ENCODE measurements at regions not wholly inside any gene's neighbourhood (a gene's known extent, or its start where the extent isn't known, plus 50 kb on each side); places are given as distances from the start of the nearest gene placed in this dataset.
"Not testable (repeated sequence)": the region's sequence is repeated elsewhere in the genome, so short reads cannot be mapped to it uniquely, and the experiment has no call there.

DNA sequence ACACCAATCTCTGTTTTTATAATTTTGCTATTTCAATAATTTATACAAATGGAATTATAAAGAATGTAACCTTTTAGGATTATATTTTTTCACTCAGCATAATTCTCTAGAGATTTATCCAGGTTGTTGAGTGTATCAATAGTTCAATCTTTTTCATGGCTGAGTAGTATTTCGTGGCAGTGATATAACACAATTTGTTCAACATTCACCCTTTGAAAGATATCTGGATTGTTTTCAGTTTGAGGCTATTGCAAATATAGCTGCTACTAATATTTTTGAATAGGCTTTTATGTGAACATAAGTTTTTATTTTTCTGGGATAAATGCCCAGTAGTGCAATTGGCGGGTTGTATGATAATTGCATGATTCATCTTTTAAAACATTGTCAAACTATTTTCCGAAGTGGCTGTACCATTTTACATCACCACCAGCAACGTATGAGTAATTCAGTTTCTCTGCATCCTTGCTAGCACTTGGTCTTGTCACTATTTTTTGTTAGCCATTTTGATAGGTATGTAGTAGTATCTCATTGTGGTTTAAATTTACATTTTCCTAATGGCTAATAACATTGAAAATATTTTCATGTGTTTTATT, 55.6 kb upstream of the ABCD3 start:
- no peak overlapping the region for H3K9ac ChIP-seq (ENCODE audit: low read depth, low read length)
- no peaks in the 10 kb centered on the region for H3K9me3 ChIP-seq (replicated peaks; ENCODE audit: low read length)
- no peak overlapping the region for H3K4me3 ChIP-seq (ENCODE audit: low read length)
- peaks cover 14% of the 10 kb centered on the region for H3K27me3 ChIP-seq (ENCODE audit: control insufficient read depth, insufficient read depth, low read length)
- H3K36me3 ChIP-seq (ENCODE audit: insufficient read depth, low read length), result no peaks in the 10 kb centered on the region
- H3K4me2 ChIP-seq (ENCODE audit: low read length), result no peak overlapping the region
- no peaks in the 10 kb centered on the region for H3K4me1 ChIP-seq (ENCODE audit: control insufficient read depth, insufficient read depth, low read length)

DNA sequence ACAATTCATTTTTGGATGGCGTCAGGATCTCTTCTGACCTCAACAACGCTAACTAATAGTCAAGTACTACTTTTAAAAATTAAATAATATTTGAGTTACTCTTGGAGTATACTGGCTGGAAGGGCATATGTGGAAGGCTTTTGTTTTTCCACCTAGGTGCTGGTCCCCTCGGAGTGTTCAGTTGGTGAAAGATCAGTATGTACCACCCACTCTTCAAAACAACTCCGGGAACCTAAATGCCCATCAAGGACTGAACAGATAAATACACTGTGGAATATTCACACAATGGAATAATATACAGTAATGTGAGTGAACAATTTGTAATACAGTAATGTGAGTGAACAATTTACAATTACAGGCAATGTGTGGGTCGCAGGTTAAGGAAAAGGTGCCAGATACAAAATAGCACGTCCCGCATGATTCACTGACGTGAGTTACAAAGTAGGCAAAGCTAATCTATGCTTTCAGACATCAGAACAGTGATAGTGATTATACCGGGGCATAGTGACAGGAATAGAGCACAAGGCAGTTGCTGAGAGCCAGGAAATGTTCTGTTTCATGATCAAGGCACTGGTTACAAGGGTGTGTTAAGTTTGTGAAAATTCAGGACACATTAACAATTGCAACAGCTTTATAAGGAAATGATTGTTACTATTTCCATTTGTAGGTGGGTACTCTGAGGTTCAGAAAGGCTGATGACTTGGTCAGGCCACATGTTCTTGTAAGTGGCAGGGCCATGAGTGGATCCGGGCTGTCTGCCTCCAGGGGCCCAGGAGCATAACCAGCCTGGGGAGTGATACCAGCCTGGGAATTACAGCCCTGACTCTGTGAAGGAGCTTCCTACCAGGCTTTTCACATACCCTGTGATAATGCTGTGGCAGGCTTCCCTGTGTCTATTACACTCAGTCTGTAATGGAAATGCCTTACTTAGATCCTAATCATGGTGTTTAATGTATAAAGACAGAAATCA, 59.3 kb upstream of the ABCD3 start:
- Histone ChIP-seq H3K9ac (ENCODE audit: low read depth, low read length) (no peak overlapping the region), H3K36me3 (ENCODE audit: insufficient read depth, low read length) (no peaks in the 10 kb centered on the region), H3K4me1 (ENCODE audit: control insufficient read depth, insufficient read depth, low read length) (no peaks in the 10 kb centered on the region), H3K4me2 (ENCODE audit: low read length) (no peak overlapping the region), H3K9me3 (replicated peaks; ENCODE audit: low read length) (no peaks in the 10 kb centered on the region), H3K4me3 (ENCODE audit: low read length) (no peak overlapping the region), H3K27me3 (ENCODE audit: control insufficient read depth, insufficient read depth, low read length) (peaks cover 28% of the 10 kb centered on the region)

GRCh38 chr1:94357661-94358060, 60.5 kb upstream of the ABCD3 start:
- no peaks in the 10 kb centered on the region for H3K4me1 ChIP-seq (ENCODE audit: control insufficient read depth, insufficient read depth, low read length)
- H3K36me3 ChIP-seq (ENCODE audit: insufficient read depth, low read length), result no peaks in the 10 kb centered on the region
- no peaks in the 10 kb centered on the region for H3K9me3 ChIP-seq (replicated peaks; ENCODE audit: low read length)
- peaks cover 34% of the 10 kb centered on the region for H3K27me3 ChIP-seq (ENCODE audit: control insufficient read depth, insufficient read depth, low read length)
- H3K4me3 ChIP-seq (ENCODE audit: low read length), result no peak overlapping the region
- no peak overlapping the region for H3K9ac ChIP-seq (ENCODE audit: low read depth, low read length)
- H3K4me2 ChIP-seq (ENCODE audit: low read length), result no peak overlapping the region

DNA sequence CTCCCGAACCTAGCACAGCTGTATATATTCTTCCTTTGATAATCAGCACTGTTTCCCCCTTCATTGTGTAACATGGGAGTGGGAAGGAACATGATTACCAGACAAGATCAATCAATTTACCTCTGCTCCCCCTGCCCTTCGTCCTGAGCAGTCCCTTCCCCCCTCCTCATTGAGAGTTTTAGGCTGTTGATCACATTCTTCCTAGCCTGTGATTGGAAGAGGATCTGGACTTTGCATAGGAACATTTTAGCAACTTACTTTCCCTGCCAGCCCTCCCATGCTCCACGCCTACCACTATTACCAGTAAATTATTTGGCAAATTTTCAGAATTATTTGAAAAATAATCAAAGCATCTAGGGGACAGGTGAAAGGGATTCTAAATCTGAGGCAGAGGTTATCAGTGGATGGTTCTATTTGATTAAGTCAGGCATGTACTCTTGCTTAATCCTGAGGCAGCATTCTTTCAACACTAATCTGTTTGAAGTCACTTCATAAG, 62.7 kb upstream of the ABCD3 start:
- Histone ChIP-seq H3K36me3 (ENCODE audit: insufficient read depth, low read length) (no peaks in the 10 kb centered on the region), H3K9ac (ENCODE audit: low read depth, low read length) (no peak overlapping the region), H3K4me1 (ENCODE audit: control insufficient read depth, insufficient read depth, low read length) (no peaks in the 10 kb centered on the region), H3K4me3 (ENCODE audit: low read length) (no peak overlapping the region), H3K27me3 (ENCODE audit: control insufficient read depth, insufficient read depth, low read length) (peaks cover 45% of the 10 kb centered on the region), H3K9me3 (replicated peaks; ENCODE audit: low read length) (no peaks in the 10 kb centered on the region), H3K4me2 (ENCODE audit: low read length) (no peak overlapping the region)

DNA sequence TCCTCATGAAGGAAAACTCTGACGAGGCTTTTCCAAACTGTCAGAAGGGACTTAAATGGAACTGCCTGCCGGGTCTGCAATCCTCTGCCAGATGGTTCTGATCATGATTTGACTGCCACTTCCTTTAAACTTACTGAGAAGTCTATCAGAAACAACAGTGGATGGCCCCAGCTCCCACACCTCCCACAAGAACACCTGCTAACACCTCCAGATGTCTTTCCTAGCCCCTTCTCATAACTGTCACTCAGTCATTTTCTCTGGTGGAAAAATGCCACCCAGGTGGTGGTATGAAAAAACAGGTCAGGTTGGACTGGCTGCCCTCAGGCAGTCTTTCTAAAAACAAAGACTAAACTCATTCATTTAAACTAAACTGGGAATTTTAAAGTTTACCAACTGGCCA, 66.7 kb upstream of the ABCD3 start:
- Histone ChIP-seq H3K9ac (ENCODE audit: low read depth, low read length) (no peak overlapping the region), H3K9me3 (replicated peaks; ENCODE audit: low read length) (no peaks in the 10 kb centered on the region), H3K27me3 (ENCODE audit: control insufficient read depth, insufficient read depth, low read length) (peaks cover 31% of the 10 kb centered on the region), H3K4me3 (ENCODE audit: low read length) (no peak overlapping the region), H3K4me2 (ENCODE audit: low read length) (no peak overlapping the region), H3K4me1 (ENCODE audit: control insufficient read depth, insufficient read depth, low read length) (no peaks in the 10 kb centered on the region), H3K36me3 (ENCODE audit: insufficient read depth, low read length) (no peaks in the 10 kb centered on the region)

DNA sequence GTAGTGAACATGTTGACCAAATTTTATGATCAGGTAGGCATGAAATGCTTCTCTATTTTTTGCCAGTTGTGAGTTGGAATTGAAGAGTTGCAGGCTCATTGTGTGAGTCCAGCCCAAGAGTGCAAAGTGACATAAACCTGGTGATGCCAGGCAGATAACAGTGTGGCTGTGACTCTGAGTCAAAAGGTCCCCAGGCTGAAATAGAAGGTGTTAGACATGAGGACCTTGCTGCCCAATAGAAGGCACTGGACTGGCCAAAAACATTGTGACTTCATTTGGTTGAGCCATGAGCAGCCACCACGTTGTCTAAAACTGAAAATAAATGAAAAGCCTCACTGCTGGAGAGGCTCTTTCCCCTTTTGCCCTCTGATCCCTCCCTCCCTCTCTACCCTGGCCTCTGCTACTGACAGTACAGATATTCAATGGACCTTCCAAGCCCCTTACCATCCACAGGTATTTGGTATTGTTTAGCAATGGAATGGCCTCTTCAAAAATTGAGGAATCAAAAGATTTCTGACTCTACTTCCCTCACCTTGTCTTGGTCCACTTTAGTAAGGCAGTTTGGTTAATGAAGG, 67.8 kb upstream of the ABCD3 start:
- H3K4me3 ChIP-seq (ENCODE audit: low read length), result no peak overlapping the region
- no peaks in the 10 kb centered on the region for H3K4me1 ChIP-seq (ENCODE audit: control insufficient read depth, insufficient read depth, low read length)
- H3K36me3 ChIP-seq (ENCODE audit: insufficient read depth, low read length), result no peaks in the 10 kb centered on the region
- no peak overlapping the region for H3K9ac ChIP-seq (ENCODE audit: low read depth, low read length)
- H3K4me2 ChIP-seq (ENCODE audit: low read length), result no peak overlapping the region
- H3K27me3 ChIP-seq (ENCODE audit: control insufficient read depth, insufficient read depth, low read length), result peaks cover 27% of the 10 kb centered on the region
- H3K9me3 ChIP-seq (replicated peaks; ENCODE audit: low read length), result no peaks in the 10 kb centered on the region

GRCh38 chr1:94349853-94350252, 68.3 kb upstream of the ABCD3 start:
- Histone ChIP-seq H3K27me3 (ENCODE audit: control insufficient read depth, insufficient read depth, low read length) (peaks cover 21% of the 10 kb centered on the region), H3K4me2 (ENCODE audit: low read length) (no peak overlapping the region), H3K9me3 (replicated peaks; ENCODE audit: low read length) (no peaks in the 10 kb centered on the region), H3K9ac (ENCODE audit: low read depth, low read length) (no peak overlapping the region), H3K4me3 (ENCODE audit: low read length) (no peak overlapping the region), H3K4me1 (ENCODE audit: control insufficient read depth, insufficient read depth, low read length) (no peaks in the 10 kb centered on the region), H3K36me3 (ENCODE audit: insufficient read depth, low read length) (no peaks in the 10 kb centered on the region)

- H3K36me3 ChIP-seq (ENCODE audit: insufficient read depth, low read length); H3K9me3 ChIP-seq (replicated peaks; ENCODE audit: low read length); H3K4me3 ChIP-seq (ENCODE audit: low read length); H3K9ac ChIP-seq (ENCODE audit: low read depth, low read length); H3K4me1 ChIP-seq (ENCODE audit: control insufficient read depth, insufficient read depth, low read length); H3K4me2 ChIP-seq (ENCODE audit: low read length): not testable (repeated sequence)
- peaks cover 14% of the 10 kb centered on the region for H3K27me3 ChIP-seq (ENCODE audit: control insufficient read depth, insufficient read depth, low read length)
These were observed 69.8 kb upstream of the ABCD3 start for GRCh38 chr1:94348386-94348785.

DNA sequence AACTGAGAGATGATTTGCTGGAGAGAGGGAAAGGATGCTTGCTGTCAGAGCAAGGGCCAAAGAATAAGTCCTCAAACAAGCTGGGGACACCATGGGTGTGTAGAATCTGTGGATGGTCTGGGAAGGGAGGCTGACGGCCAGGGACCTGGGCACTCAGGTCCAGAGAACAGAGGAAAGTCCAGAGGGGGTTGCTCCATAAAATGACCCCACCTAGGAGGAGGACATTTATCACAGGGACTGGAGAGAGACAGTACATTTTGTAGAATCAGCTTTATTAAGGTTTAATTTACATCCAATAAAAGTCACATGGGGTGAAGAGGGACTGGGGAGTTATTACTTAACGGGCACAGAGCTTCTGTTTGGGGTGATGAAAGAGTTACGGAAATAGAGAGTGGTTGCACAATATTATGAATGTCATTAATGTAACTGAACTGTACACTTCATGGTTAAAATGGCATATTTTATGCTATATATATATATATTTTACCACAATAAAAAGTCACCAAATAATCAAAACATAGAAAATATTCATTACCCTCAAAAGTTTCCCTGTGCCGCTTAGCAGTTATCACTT, 73.0 kb upstream of the ABCD3 start:
- Histone ChIP-seq H3K4me3 (ENCODE audit: low read length) (no peak overlapping the region), H3K9ac (ENCODE audit: low read depth, low read length) (no peak overlapping the region), H3K27me3 (ENCODE audit: control insufficient read depth, insufficient read depth, low read length) (peaks cover 23% of the 10 kb centered on the region), H3K4me2 (ENCODE audit: low read length) (no peak overlapping the region), H3K4me1 (ENCODE audit: control insufficient read depth, insufficient read depth, low read length) (no peaks in the 10 kb centered on the region), H3K9me3 (replicated peaks; ENCODE audit: low read length) (no peaks in the 10 kb centered on the region), H3K36me3 (ENCODE audit: insufficient read depth, low read length) (no peaks in the 10 kb centered on the region)

DNA sequence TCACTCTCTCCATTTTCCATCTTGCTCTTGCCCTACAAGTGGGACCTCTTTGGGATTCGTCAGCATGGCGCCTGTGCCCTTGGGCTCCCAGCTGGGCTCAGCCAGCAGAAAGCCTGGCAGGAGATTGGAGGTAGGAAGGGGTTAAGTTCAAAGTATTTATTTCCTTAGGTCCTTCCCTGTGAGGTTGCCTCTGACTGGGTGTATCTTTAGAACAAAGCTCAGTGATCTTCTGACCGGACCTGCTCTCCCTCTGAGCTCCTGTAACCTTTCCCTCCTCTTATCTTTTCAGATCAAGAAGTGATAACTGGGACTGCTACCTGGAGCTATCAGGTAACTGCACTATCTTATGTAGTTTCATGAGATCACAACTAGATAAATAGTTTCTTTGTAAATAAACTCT, 75.8 kb upstream of the ABCD3 start:
- H3K36me3 ChIP-seq (ENCODE audit: insufficient read depth, low read length), result no peaks in the 10 kb centered on the region
- H3K4me1 ChIP-seq (ENCODE audit: control insufficient read depth, insufficient read depth, low read length), result no peaks in the 10 kb centered on the region
- no peaks in the 10 kb centered on the region for H3K9me3 ChIP-seq (replicated peaks; ENCODE audit: low read length)
- no peak overlapping the region for H3K4me2 ChIP-seq (ENCODE audit: low read length)
- H3K27me3 ChIP-seq (ENCODE audit: control insufficient read depth, insufficient read depth, low read length), result peaks cover 32% of the 10 kb centered on the region
- H3K4me3 ChIP-seq (ENCODE audit: low read length), result no peak overlapping the region
- H3K9ac ChIP-seq (ENCODE audit: low read depth, low read length), result no peak overlapping the region

DNA sequence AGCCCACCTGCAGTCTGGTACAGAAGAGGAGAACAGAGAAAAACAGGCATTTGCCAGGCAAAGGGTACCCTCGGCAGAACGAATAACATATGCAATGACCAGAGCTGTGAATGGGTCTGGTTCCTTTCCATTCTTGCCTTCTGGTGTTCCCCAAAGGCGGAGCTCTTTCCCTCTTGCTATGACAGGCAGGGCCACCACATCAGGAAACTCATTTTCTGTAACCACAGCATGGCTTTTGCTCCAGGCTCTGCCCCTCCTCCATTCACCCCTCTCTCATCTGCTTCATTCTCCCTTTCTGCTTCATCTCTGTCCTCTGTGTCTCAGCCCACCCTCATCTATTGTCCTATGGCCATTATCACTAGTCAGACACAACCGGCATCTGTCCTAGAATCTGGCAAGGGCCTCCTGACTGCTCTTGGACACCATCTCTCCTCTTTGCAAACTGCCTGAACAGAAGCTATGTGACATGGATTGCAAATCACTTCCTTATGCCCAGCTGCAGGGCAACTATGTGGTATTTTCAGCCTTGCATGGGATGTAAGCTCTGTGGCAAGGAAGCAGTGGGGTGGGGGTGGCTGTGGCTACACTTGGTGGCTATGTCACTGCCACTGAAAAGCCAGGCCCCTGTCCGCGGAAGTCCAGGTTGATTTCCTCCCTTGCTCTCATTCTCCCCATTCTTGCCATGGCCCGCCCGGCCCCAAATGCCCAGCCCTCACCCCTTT, 78.8 kb upstream of the ABCD3 start:
- Histone ChIP-seq H3K4me2 (ENCODE audit: low read length) (no peak overlapping the region), H3K27me3 (ENCODE audit: control insufficient read depth, insufficient read depth, low read length) (peaks cover 32% of the 10 kb centered on the region), H3K9ac (ENCODE audit: low read depth, low read length) (no peak overlapping the region), H3K4me1 (ENCODE audit: control insufficient read depth, insufficient read depth, low read length) (peaks cover 7% of the 10 kb centered on the region), H3K4me3 (ENCODE audit: low read length) (no peak overlapping the region), H3K9me3 (replicated peaks; ENCODE audit: low read length) (no peaks in the 10 kb centered on the region), H3K36me3 (ENCODE audit: insufficient read depth, low read length) (no peaks in the 10 kb centered on the region)

Data from skeletal muscle satellite cell (primary cell).